Left renal pelvis (tissue), 4 donors: ENCODE measurements at regions not wholly inside any gene's neighbourhood (a gene's known extent, or its start where the extent isn't known, plus 50 kb on each side); places are given as distances from the start of the nearest gene placed in this dataset.
"Not testable (repeated sequence)": the region's sequence is repeated elsewhere in the genome, so short reads cannot be mapped to it uniquely, and the experiment has no call there.

Source experiments
- DNase-seq, 4 donors: peaks; one replicate each; pipeline ENCODE4 v3.0.0-alpha.2; 2013; ENCODE audit warnings: low read depth in 4 of 4, low spot score in 3 of 4

DNA sequence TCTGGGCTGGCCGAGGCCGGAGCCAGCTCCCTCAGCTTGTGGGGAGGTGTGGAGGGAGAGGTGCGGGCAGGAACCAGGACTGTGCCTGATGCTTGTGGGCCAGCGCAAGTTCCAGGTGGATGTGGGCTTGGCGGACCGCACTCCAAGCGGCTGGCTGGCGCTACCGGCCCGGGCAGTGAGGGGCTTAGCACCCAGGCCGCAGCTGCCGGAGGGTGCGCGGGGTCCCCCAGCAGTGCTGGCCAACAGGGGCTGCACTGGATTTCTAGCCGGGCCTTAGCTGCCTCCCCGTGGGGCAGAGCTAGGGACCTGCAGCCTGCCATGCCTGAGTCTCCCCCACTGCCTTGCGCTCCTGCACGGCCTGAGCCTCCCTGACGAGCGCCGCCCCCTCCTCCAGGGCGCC is 242.8 kb downstream of the CCSER2 start:
- DNase-seq, result no peak

DNA sequence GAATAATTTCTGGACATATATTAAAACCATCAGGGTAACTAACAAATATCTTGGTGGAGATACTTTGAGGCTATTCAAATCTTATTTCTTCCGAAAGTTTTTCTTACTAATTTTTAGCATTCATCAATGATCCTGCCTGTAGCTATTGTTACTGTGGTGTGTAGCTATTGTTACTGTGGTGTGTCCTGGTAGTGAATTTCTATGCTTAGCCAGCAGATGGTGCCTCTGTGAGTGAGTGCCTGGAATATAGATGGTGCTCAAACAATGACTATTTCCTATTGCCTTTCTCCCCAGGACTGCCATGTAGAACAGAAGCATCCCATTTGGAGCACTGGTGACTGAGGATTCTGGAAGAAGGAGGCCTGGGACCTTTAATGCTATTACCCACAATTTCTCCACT is 245.7 kb downstream of the CCSER2 start:
- no peak for DNase-seq

DNA sequence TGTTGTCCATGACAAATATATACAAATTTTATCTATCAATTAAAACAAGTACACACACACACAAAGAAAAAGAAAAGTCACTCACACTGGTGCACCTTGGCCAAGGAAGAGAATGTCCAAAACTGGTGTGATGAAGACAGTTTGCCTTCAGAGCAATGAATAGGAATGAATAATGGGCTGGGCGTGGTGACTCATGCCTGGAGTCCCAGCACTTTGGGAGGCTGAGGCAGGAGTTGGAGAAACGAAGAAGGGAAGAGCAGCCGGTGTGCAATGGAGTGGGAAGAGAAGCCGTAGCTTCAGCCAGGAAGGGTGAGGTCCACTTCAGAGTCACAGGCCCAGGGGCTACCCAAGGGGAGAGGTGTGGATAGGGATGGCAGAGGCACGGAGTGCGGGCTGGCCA is 253.6 kb downstream of the CCSER2 start:
- no peak for DNase-seq

DNA sequence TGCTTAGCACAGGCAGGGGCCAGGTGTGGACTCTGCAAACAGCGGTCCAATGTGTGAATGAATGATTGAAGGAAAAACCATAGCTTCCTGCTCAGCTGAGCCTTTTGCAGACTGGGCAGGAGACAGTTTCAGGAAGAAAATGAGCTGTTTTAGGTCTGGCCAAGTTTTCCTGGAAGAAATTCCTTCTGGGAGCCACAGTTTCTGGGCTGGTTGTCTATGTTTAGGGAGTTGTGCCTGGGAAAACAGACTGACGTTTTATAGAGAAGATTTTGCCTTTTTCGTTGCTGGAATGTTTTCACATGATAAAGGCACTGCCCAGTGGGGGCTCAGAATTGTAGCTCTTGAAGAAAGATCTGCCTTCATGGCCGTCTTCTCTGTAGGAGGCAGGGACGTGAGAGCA is 255.1 kb downstream of the CCSER2 start:
- DNase-seq, result no peak

DNA sequence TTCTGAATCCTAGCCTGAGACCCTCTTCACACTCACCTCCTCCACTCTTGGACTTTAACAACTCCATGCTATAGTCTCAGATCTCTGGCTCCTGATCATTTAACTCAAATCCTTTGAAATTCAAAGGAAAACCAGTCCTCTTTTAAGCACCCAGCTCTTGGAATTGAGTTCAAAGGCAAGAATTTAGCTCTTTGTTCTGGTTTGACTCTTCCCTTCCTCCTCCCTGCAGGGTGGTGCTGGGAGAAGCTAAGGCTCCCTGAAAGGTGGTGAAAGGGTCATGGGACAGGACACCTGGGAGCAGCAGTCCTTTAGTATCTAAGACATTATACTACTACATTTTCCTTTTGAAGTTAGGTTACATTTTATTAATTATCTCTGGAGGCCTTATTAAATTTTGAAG is 259.4 kb downstream of the CCSER2 start:
- no peak for DNase-seq

DNA sequence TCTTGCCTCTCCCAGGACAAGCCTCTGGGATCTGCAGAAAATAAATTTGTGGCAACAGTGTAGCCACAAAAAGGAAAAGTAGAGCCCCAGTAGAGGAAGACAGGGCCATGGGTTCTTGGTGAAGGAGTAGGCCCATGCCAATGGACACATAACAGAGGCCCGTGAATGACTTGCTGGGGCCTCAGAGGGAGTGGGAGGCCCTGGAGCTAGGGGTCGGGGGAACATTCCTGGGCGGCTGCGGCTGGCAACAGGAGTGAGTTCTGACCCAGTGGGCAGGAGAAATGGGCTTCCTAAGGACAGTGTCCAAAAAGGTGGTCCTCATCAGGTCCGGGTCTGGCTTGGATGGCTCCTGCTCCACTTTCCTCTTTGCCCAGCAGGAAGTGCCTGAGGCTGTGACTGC is 260.0 kb downstream of the CCSER2 start:
- no peak for DNase-seq

DNA sequence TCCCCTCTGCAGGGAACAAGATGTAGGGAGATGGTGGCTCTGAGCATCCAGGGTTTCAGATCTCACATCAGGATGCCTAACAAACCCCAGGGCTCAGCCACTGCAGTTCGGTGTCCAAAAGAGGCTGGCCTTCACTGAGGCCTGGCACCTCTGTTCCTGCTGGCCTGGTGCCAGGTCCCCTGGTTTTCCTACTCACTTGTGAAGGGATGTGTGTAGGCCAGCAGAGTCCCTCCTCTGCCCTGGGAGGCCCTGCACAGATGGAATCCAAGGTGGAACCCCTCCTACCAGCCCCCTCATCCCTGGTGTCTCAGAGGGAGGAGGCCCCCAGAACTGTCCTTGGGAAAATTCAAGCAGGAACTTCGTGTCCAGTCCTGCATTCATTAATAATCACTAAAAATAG is 260.6 kb downstream of the CCSER2 start:
- DNase-seq, result no peak

DNA sequence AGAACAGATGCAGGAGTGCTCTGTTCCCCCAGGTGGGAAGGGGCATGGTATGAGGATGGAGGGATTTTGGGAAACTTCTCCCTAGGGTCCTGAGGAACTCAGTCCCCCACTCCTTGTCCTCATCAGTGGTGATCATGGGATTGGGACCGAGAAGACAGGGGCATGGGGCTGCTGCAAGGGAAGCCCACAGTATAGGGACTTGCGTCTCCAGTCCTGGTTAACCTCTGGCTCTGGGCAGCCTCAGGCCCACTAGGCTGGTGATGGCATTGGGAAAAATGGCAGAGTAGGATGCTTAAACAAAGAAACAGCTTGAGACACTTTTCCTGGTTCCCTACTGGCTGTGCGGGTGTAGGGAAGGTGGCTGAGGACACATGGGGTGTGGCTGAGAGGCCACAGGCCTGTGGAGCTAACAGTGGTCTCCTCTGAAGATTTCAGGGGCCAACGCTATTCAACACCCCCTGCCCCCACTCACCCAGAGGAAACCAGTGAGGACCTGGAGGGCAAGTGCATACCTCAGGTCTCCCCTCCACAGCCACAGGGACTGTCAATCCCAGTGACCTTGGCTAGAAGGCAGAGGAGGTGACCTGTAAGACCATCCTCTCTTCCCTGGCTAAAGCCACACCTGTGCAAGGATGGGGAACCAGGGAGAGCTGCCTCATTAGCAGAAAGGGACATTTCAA is 261.3 kb downstream of the CCSER2 start:
- DNase-seq, result no peak

DNA sequence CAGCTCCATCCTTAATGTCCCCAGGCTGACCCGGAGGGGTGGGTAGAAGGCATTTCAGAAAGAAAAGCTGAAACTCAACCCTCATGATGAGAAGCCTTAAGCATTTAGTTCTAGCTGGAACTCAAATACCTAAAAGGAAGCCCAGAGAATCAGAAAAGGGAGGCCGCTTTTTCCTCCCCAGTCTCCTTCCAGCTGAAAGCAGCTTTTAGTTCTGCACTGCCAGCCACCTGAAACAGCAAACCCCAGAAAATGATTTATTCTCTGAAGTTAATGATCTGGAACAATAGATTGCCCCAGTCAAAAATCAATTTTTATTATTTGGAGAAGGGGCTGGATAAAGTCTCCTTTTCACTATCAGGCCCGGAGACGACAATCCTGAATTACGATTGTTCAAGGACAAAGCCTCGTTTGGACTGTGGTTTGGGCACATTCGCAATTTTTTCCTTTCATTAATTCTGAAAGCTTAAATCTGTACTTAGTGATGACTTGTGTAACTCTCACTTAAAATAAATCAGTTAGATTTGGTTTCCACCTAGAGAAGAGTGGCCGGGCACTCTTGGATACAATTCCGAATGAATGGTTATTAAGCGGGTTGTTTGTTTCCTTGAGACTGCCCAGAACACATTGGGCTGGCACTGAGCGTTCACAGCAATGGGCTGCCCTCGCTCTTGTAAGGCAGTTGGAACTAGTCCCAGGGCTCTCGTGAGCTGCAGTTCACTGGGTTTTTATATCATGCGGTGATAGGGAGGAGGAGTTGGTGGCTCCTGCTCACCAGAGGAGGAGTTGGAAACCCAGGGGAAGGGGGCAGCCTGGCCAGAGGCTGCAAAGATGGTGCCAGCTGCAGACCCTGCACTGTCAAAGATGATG is 262.2 kb downstream of the CCSER2 start:
- peak in 1 of 4 donors; percentile 19 for DNase-seq

DNA sequence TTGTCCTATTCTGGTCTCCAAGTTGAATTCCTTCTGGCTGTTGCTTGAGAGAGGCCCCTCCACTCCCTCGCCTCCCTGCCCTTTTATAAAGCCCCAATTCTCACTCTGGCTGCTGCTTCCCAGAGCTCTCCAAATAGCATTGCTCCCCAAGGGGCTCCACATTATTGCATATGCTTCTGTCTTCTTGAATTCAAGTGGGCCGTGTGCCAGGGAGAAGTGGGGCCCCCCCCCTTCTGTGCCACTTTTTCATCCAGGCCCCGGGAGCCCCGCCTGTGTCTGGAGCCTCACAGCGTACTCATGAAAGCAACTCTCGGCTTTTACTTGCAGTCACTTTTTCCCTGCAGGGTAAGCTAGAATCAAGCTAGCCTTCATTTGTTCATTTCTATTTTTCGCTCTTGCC is 265.1 kb downstream of the CCSER2 start:
- no peak for DNase-seq

DNA sequence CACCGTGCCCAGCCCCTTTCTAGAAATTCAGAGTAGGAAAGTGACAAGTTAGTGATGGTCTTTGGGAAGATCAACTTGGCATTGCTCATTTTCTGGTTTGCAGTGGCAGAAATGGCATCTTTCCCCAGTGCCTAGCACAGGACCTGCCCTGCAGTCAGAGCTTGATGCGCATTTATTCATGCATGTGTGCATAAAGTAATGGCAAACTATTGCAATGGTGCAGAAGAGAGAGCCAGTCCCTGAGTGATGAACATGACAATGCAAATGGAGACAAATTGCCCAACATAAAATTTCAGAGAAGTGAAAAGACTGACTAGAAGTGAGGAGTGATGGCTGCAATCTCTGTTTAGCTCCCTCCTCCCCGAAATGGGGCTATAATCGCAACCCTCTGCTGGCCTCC is 268.2 kb downstream of the CCSER2 start:
- DNase-seq, result no peak

DNA sequence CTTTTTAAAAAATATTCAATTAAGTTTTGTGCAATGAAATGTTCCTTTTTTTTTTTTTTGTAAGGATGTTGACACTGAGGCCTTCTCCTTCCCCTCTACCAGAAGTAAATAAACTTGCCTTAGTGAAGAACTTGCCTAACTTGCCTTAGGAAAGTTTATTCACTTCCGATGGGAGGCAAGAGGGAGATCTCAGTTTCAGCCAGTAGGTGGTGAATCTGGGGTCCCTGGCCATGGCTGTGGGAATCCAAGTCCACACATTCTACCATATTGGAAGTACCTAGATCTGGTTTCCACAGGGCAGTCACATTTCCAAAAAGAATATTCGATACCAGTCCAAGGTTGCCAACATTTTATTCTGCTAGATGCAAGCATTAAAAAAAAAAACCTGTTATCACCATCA is 270.9 kb downstream of the CCSER2 start:
- no peak for DNase-seq

DNA sequence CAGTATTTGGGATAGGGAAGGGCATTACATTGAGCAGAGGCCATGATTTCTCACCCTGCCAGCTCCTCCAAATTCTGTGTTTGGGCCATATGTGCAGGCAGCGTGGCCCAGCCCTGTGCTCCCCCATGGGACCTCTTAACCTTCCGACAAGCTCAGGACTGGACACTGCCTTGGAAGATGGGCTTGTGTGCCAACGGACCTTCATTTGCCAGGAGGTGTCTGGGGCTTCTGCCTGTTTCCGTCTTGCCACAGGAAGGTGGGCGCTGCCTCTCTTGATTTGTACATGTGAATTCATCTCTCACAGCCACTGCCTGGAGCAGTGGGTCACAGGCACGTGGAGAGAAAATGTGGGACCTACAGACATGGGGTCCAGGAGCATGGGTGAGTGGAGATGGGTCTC is 272.6 kb downstream of the CCSER2 start:
- no peak for DNase-seq

DNA sequence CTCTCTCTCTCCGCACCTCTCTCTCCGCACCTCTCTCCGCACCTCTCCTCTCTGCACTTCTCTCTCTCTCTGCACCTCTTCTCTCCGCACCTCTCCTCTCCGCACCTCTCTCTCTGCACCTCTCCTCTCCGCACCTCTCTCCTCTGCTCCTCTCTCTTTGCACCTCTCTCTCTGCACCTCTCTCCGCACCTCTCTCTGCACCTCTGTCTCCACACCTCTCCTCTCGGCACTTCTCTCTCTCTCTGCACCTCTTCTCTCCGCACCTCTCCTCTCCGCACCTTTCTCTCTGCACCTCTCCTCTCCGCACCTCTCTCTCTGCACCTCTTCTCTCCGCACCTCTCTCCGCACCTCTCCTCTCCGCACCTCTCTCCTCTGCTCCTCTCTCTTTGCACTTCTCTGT is 274.2 kb downstream of the CCSER2 start:
- DNase-seq, result not testable (repeated sequence)

DNA sequence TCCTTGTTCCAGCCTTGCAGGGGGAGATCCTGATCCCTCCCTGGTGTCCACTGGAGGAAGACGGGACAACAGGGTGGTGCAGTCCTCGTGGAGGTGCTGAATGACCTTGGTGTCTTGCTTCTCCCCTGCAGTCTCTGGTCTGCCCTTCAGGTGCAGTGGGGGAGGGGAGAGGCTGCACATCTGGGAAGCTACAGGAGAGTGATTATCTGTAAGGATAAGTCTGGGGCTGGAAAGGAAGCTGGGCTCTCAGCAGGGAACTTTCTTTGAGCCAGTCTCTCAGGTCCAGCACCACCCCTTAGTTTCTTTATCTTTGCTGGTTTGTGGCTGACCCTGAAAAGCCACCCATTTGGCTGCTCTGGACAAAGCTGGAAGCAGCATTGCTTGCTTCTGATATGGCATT is 275.6 kb downstream of the CCSER2 start:
- no peak for DNase-seq

DNA sequence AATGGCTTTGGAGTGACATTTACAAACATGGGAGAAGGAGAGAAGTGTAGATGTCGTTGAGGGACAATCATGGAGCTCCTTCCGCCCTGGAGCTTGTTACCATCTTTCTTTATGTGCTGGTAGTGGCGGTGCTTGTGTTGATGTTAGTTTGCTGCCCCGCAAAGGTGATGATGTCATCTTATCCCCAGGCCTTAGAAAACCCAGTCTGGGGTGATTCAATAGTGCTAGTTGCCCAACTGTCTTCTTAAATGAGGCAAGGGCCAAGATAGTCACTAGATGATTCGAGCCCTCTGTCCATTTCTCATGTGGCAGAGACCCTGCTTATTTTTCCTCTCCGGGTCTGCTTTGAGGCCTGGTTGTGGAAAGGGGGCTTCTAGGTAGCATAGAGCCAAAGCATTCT is 277.4 kb downstream of the CCSER2 start:
- no peak for DNase-seq

DNA sequence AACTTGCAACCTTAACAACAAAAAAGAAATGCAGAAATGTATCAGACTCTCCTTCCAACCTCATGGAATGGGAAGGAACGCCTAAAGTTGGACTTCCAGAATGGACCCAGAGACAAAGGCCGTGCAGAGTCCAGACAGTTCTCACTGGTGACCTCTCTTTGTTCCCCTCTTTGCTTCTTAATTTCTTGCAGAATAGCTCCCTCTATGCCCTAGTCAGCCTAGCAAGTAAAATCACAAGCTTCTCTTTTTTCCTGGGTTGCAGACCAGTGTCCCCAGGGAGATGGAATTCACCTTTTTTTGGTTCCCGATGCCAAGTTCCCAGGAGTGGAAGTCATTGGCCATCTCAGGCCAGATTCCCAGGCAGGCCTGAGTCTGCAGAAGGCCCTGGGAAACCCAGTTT is 278.0 kb downstream of the CCSER2 start:
- DNase-seq, result no peak

DNA sequence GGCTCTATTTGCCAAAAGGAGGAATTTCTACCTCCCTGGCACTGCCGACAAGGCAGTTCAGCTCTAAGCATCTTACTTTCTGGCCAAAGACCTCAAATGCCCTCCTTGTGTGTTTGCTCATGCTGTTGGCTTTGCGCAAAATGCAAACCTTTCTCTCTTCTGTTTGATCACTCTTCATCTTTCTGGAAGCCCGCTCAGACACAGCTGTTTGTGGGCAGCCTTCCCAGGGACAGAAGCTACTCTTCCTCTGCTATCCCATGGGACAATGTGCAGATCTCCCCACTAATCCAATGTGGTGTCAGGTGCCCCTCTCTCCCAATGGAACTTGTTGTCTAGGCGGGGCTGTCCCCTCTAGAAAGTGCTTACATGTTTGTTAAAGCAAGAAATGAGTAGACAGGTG is 278.7 kb downstream of the CCSER2 start:
- DNase-seq, result no peak

DNA sequence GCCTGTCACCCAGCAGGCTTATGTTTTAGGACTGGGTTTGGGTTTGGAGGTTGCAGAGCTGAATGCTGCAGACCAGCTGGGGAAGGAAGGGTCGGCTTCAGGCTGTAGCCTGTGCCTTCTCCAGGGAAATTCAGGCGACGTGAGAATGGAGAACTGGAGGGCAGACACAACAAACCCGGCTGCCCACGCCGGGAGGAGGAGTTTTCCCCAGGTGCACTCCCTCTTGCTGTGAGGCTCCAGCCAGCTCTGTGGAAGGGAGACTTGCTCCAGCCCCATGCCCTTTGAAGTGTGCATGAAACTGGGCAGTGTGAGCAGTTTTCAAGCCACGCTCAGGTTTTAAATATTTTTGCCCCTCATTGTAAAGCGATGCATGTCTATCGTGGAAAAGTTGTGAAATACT is 279.1 kb downstream of the CCSER2 start:
- DNase-seq, result no peak

DNA sequence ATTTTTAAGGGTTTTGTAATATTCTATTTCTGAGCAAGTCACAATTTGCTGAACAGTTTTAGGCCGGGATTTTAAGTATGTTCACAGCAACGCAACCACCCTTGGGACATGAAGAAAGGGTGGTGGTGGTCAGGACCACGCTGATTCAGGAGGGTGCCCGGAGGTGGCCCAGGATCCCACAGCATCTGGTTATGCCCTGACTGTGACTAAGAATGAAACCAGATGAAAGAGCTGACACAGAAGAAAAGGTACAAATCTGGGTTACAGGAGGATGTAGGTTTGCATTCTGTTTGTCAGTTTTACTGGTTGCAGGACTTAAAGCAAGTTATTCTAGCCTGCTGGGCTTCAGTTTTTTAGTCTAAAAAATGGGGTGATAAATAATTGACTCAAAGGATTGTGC is 279.7 kb downstream of the CCSER2 start:
- no peak for DNase-seq

DNA sequence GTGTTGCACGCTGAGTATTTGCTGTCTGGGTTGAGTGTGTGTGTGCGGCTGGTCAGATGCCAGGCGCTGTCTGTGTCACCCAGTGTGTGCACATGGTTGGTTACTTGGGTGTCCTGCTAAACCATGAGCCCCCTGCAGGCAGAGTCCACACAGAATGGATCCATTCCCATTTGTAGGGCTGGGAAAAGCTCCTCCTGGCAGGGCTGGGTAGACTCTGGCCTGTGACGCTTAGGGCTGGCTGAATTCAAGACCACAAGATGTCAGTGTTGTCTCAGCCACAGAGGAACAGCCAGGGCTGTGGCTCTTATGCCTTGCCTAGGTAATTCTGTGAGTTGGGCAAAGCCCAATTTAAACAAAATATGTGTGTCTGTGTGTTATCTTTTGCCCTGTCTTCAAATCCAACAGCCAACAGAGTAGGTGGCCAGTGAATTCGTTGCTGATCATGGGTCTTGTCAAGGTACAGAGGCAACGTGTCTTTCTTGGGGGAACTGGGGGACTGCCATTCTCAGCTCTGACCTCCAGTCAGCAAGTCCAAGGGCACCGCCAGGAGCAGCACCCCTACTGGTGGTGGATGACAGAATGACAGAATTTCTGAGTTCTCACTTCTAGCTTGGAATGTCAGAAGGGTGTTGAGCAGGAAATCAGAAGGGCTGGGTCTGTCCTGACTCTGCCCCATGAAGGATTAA is 285.1 kb downstream of the CCSER2 start:
- DNase-seq, result peak in 2 of 4 donors; percentile 18 to 39
